GM23338 (cell line): ENCODE measurements at regions not wholly inside any gene's neighbourhood (a gene's known extent, or its start where the extent isn't known, plus 50 kb on each side); places are given as distances from the start of the nearest gene placed in this dataset.

Experiments used
- ATAC-seq: fragments of 200-7000 bp; cut with Tn5 transposase; 3 replicates; pipeline ENCODE4 v1.9.1; 2020
- DNase-seq: peaks from one replicate; pipeline ENCODE4 v3.0.0-alpha.2; 2015; ENCODE audit warnings: low spot score
- H2AFZ ChIP-seq: fragments of 200-600 bp; sonication (generic); 2 replicates; pipeline ENCODE4 v1.8.0; 2016; ENCODE audit warnings: antibody characterized with exemption, mild to moderate bottlenecking, moderate library complexity
- H3F3A ChIP-seq: fragments of 200-600 bp; sonication (generic); replicated peaks from 2 replicates; pipeline ENCODE4 v1.8.0; 2017; ENCODE audit warnings: antibody characterized with exemption, mixed run types, low read depth
- H3K27ac ChIP-seq: fragments of 200-600 bp; sonication (generic); 2 replicates; pipeline ENCODE4 v1.6.1; 2016; ENCODE audit warnings: low read depth
- H3K27me3 ChIP-seq: fragments of 200-600 bp; sonication (generic); 2 replicates; pipeline ENCODE4 v1.8.0; 2016; ENCODE audit warnings: mild to moderate bottlenecking, mixed run types, moderate library complexity; ENCODE audit not compliant: insufficient read depth
- H3K36me3 ChIP-seq: fragments of 200-600 bp; sonication (generic); 2 replicates; pipeline ENCODE4 v1.8.0; 2016; ENCODE audit warnings: mild to moderate bottlenecking; ENCODE audit not compliant: insufficient read depth
- H3K4me1 ChIP-seq: fragments of 200-600 bp; sonication (generic); 2 replicates; pipeline ENCODE4 v1.8.0; 2016; ENCODE audit warnings: mild to moderate bottlenecking, moderate library complexity; ENCODE audit not compliant: insufficient read depth
- H3K4me2 ChIP-seq: fragments of 200-600 bp; sonication (generic); 2 replicates; pipeline ENCODE4 v1.7.1; 2017; ENCODE audit warnings: mixed run types
- H3K4me3 ChIP-seq: fragments of 200-600 bp; sonication (generic); 2 replicates; pipeline ENCODE4 v1.6.1; 2016; ENCODE audit warnings: mixed run types
- H3K79me2 ChIP-seq: fragments of 200-600 bp; sonication (generic); replicated peaks from 2 replicates; pipeline ENCODE4 v1.8.0; 2017; ENCODE audit warnings: mild to moderate bottlenecking; ENCODE audit not compliant: insufficient read depth
- H3K9me2 ChIP-seq: fragments of 200-600 bp; sonication (generic); 2 replicates; pipeline ENCODE4 v1.8.0; 2017; ENCODE audit not compliant: insufficient read depth
- H4K20me1 ChIP-seq: fragments of 200-600 bp; sonication (generic); replicated peaks from 2 replicates; pipeline ENCODE4 v1.8.0; 2017; ENCODE audit warnings: mild to moderate bottlenecking; ENCODE audit not compliant: insufficient read depth
- H3K27ac Mint-ChIP-seq: 2 replicates; pipeline ENCODE4 v1.8.0; 2020; ENCODE audit warnings: inconsistent platforms, mild to moderate bottlenecking, moderate library complexity, mixed read lengths
- H3K27me3 Mint-ChIP-seq: 3 replicates; pipeline ENCODE4 v1.8.0; 2022; ENCODE audit warnings: low read depth, mild to moderate bottlenecking, moderate library complexity, mixed read lengths, inconsistent platforms; ENCODE audit not compliant: insufficient read depth, poor library complexity
- H3K36me3 Mint-ChIP-seq: 3 replicates; pipeline ENCODE4 v1.8.0; 2021; ENCODE audit warnings: low read depth, mild to moderate bottlenecking, inconsistent platforms, moderate library complexity, mixed read lengths
- H3K4me1 Mint-ChIP-seq: 3 replicates; pipeline ENCODE4 v1.8.0; 2020; ENCODE audit warnings: mild to moderate bottlenecking, inconsistent platforms, mixed read lengths
- H3K4me3 Mint-ChIP-seq: 3 replicates; pipeline ENCODE4 v1.8.0; 2021; ENCODE audit warnings: moderate library complexity, mild to moderate bottlenecking, inconsistent platforms, mixed read lengths
- H3K9me3 Mint-ChIP-seq: 3 replicates; pipeline ENCODE4 v1.8.0; 2020; ENCODE audit warnings: moderate library complexity, mild to moderate bottlenecking, inconsistent platforms, mixed read lengths
- CREB1 ChIP-seq: fragments of 250-450 bp; sonication (Bioruptor Pico); IDR thresholded peaks from 2 replicates; pipeline ENCODE4 v1.5.0; 2020; ENCODE audit warnings: low read depth, mild to moderate bottlenecking, moderate library complexity
- ETS1 ChIP-seq: IDR thresholded peaks from 2 replicates; pipeline ENCODE4 v1.6.1; 2016; ENCODE audit warnings: antibody characterized with exemption
- EZH2 ChIP-seq: fragments of 200-600 bp; sonication (generic); IDR thresholded peaks from one replicate; pipeline ENCODE4 v1.8.0; 2017; ENCODE audit warnings: antibody characterized with exemption, mild to moderate bottlenecking, low read depth; ENCODE audit not compliant: unreplicated experiment
- EZH2phosphoT487 ChIP-seq: fragments of 200-600 bp; sonication (generic); IDR thresholded peaks from one replicate; pipeline ENCODE4 v1.8.1; 2018; ENCODE audit warnings: antibody characterized with exemption; ENCODE audit not compliant: unreplicated experiment
- JUNB ChIP-seq: IDR thresholded peaks from one replicate; pipeline ENCODE4 v1.6.1; 2016; ENCODE audit warnings: antibody characterized with exemption; ENCODE audit not compliant: unreplicated experiment
- NANOG ChIP-seq: IDR thresholded peaks from 2 replicates; pipeline ENCODE4 v1.6.1; 2016; ENCODE audit warnings: antibody characterized with exemption, borderline replicate concordance
- POLR2AphosphoS5 ChIP-seq: IDR thresholded peaks from 2 replicates; pipeline ENCODE4 v1.6.1; 2016; ENCODE audit warnings: antibody characterized with exemption, low read depth
- REST ChIP-seq: IDR thresholded peaks from one replicate; pipeline ENCODE4 v1.6.1; 2018; ENCODE audit warnings: antibody characterized with exemption; ENCODE audit not compliant: unreplicated experiment
- STAT1 ChIP-seq: IDR thresholded peaks from one replicate; pipeline ENCODE4 v1.6.1; 2016; ENCODE audit warnings: antibody characterized with exemption; ENCODE audit not compliant: unreplicated experiment
- ZNF114 ChIP-seq: fragments of 250-450 bp; sonication (Bioruptor Pico); IDR thresholded peaks from 2 replicates; pipeline ENCODE4 v1.5.0; 2020; ENCODE audit warnings: mild to moderate bottlenecking, moderate library complexity
- ZNF331 ChIP-seq: fragments of 250-450 bp; sonication (Bioruptor Pico); IDR thresholded peaks from 2 replicates; pipeline ENCODE4 v1.5.0; 2020; ENCODE audit warnings: low read depth, mild to moderate bottlenecking, moderate library complexity
- TF ChIP-seq, protein P1 (sequence below), 2 experiments: fragments of 200-600 bp in 1 of 2; sonication (generic) in 1 of 2; conservative IDR thresholded peaks; 2 replicates each; pipeline versions ENCODE4 v1.5.1 to v1.6.1; 2016 to 2017; ENCODE audit warnings: antibody characterized with exemption in 2 of 2, low read depth in 2 of 2, mild to moderate bottlenecking in 2 of 2, moderate library complexity in 1 of 2
- TF ChIP-seq, protein P2 (sequence below): fragments of 250-450 bp; sonication (Bioruptor Pico); IDR thresholded peaks from 2 replicates; pipeline ENCODE4 v1.5.0; 2020; ENCODE audit warnings: mild to moderate bottlenecking, moderate library complexity

- no peaks in the 10 kb centered on the region for H3K36me3 Mint-ChIP-seq
- no peak for DNase-seq
- H3K4me1 Mint-ChIP-seq, result peaks cover 13% of the 10 kb centered on the region
- Histone ChIP-seq H2AFZ (peak overlapping the region; percentile 75; the same call in 1 of the 2 replicates), H3K4me3 (no peak overlapping the region), H3K9me2 (no peaks in the 10 kb centered on the region), H3K4me1 (peaks cover 6% of the 10 kb centered on the region; the same call in 1 of the 2 replicates), H4K20me1 (no peaks in the 10 kb centered on the region), H3K4me2 (no peak overlapping the region), H3K79me2 (no peaks in the 10 kb centered on the region), H3F3A (no peaks in the 10 kb centered on the region), H3K27ac (no peak overlapping the region), H3K36me3 (no peaks in the 10 kb centered on the region), H3K27me3 (no peaks in the 10 kb centered on the region)
- TF ChIP-seq REST (no peak), NANOG (no peak), EZH2 (no peak), CREB1 (CRISPR knock-in tag) (no peak), EZH2phosphoT487 (no peak), JUNB (no peak), ETS1 (no peak), POLR2AphosphoS5 (no peak), ZNF331 (no peak), STAT1 (no peak), ZNF114 (CRISPR knock-in tag) (no peak)
- TF ChIP-seq, protein P1, sequence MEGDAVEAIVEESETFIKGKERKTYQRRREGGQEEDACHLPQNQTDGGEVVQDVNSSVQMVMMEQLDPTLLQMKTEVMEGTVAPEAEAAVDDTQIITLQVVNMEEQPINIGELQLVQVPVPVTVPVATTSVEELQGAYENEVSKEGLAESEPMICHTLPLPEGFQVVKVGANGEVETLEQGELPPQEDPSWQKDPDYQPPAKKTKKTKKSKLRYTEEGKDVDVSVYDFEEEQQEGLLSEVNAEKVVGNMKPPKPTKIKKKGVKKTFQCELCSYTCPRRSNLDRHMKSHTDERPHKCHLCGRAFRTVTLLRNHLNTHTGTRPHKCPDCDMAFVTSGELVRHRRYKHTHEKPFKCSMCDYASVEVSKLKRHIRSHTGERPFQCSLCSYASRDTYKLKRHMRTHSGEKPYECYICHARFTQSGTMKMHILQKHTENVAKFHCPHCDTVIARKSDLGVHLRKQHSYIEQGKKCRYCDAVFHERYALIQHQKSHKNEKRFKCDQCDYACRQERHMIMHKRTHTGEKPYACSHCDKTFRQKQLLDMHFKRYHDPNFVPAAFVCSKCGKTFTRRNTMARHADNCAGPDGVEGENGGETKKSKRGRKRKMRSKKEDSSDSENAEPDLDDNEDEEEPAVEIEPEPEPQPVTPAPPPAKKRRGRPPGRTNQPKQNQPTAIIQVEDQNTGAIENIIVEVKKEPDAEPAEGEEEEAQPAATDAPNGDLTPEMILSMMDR (conservative IDR thresholded peaks at IDR 0.05; ENCODE audit: low read depth in 2 of 2), result no peak
- TF ChIP-seq, protein P2, sequence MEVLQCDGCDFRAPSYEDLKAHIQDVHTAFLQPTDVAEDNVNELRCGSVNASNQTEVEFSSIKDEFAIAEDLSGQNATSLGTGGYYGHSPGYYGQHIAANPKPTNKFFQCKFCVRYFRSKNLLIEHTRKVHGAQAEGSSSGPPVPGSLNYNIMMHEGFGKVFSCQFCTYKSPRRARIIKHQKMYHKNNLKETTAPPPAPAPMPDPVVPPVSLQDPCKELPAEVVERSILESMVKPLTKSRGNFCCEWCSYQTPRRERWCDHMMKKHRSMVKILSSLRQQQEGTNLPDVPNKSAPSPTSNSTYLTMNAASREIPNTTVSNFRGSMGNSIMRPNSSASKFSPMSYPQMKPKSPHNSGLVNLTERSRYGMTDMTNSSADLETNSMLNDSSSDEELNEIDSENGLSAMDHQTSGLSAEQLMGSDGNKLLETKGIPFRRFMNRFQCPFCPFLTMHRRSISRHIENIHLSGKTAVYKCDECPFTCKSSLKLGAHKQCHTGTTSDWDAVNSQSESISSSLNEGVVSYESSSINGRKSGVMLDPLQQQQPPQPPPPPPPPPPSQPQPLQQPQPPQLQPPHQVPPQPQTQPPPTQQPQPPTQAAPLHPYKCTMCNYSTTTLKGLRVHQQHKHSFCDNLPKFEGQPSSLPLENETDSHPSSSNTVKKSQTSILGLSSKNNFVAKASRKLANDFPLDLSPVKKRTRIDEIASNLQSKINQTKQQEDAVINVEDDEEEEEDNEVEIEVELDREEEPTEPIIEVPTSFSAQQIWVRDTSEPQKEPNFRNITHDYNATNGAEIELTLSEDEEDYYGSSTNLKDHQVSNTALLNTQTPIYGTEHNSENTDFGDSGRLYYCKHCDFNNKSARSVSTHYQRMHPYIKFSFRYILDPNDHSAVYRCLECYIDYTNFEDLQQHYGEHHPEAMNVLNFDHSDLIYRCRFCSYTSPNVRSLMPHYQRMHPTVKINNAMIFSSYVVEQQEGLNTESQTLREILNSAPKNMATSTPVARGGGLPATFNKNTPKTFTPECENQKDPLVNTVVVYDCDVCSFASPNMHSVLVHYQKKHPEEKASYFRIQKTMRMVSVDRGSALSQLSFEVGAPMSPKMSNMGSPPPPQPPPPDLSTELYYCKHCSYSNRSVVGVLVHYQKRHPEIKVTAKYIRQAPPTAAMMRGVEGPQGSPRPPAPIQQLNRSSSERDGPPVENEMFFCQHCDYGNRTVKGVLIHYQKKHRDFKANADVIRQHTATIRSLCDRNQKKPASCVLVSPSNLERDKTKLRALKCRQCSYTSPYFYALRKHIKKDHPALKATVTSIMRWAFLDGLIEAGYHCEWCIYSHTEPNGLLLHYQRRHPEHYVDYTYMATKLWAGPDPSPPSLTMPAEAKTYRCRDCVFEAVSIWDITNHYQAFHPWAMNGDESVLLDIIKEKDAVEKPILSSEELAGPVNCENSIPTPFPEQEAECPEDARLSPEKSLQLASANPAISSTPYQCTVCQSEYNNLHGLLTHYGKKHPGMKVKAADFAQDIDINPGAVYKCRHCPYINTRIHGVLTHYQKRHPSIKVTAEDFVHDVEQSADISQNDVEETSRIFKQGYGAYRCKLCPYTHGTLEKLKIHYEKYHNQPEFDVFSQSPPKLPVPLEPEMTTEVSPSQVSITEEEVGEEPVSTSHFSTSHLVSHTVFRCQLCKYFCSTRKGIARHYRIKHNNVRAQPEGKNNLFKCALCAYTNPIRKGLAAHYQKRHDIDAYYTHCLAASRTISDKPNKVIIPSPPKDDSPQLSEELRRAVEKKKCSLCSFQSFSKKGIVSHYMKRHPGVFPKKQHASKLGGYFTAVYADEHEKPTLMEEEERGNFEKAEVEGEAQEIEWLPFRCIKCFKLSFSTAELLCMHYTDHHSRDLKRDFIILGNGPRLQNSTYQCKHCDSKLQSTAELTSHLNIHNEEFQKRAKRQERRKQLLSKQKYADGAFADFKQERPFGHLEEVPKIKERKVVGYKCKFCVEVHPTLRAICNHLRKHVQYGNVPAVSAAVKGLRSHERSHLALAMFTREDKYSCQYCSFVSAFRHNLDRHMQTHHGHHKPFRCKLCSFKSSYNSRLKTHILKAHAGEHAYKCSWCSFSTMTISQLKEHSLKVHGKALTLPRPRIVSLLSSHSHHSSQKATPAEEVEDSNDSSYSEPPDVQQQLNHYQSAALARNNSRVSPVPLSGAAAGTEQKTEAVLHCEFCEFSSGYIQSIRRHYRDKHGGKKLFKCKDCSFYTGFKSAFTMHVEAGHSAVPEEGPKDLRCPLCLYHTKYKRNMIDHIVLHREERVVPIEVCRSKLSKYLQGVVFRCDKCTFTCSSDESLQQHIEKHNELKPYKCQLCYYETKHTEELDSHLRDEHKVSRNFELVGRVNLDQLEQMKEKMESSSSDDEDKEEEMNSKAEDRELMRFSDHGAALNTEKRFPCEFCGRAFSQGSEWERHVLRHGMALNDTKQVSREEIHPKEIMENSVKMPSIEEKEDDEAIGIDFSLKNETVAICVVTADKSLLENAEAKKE, result no peak
- H3K27me3 Mint-ChIP-seq, result peaks cover 1% of the 10 kb centered on the region
- no peak overlapping the region for H3K27ac Mint-ChIP-seq
- no peak for ATAC-seq
- H3K4me3 Mint-ChIP-seq, result no peak overlapping the region
- H3K9me3 Mint-ChIP-seq, result no peaks in the 10 kb centered on the region
These were observed 99.2 kb upstream of the RAPGEF2 start for GRCh38 chr4:159003420-159004253.
